ENCODE measurements at regions not wholly inside any gene's neighbourhood (a gene's known extent, or its start where the extent isn't known, plus 50 kb on each side); places are given as distances from the start of the nearest gene placed in this dataset.
A peak's percentile ranks its signal among the peaks of the same experiment; 100 is the strongest.

DNA sequence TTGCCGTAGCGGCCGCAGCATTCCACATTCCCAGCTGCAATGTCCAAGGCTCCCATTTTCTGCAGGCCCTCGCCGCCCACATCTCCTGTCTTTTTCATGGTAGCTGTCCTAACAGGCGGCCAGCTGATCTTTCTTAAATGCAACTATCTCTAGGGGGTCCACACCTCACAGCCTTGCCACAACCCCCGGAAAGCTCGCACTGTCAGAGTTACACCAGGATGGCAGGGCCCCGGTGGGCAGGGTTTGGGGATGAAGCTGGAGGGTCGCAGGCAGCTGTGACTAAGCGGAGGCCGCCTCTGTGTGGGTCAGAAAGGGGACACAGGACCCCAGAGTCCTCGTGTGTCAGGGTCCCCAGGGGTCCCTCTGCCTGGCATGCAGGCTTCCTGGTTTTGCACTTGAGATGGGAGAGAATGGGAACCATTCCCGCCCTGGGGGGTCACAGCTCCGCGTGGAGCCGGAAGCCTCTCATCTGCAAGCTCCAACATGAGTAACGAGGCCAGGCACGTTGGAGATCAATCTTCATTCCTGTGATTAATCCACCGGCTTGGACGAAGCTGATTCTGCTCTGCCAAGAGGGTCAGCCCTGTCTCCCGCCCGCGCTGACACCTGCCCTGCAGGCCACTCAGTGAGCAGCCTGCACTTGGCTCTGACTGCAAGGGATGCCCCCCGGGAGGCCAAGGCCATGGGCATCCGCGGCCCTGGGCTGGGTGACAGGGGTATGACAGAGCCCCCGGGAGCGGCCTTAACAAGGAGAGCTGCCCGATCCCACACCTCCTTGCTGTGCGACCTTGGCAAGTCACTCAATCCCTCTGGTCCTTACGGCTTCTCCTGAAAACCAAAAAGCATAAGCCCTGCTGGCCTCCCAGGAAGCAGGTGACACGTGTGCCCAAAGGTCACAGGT is 97.9 kb downstream of the ADRA2C start:
- ATAC-seq (ENCODE audit: low read depth) = no peak
- Mint-ChIP-seq H3K36me3 (no peaks in the 10 kb centered on the region), H3K4me3 (no peak overlapping the region), H3K4me1 (no peaks in the 10 kb centered on the region), H3K27ac (no peak overlapping the region), H3K27me3 (peaks cover 14% of the 10 kb centered on the region), H3K9me3 (no peaks in the 10 kb centered on the region)
- no peak for DNase-seq (ENCODE audit: low spot score in 2 of 2)

GRCh38 chr4:3864742-3865721 is 98.8 kb downstream of the ADRA2C start:
- H3K27me3 Mint-ChIP-seq = peaks cover 14% of the 10 kb centered on the region
- DNase-seq (ENCODE audit: low spot score in 2 of 2) (no peak), ATAC-seq (ENCODE audit: low read depth) (no peak)
- H3K4me1 Mint-ChIP-seq = no peaks in the 10 kb centered on the region
- H3K36me3 Mint-ChIP-seq = no peaks in the 10 kb centered on the region
- no peak overlapping the region for H3K4me3 Mint-ChIP-seq
- no peaks in the 10 kb centered on the region for H3K9me3 Mint-ChIP-seq
- no peak overlapping the region for H3K27ac Mint-ChIP-seq

DNA sequence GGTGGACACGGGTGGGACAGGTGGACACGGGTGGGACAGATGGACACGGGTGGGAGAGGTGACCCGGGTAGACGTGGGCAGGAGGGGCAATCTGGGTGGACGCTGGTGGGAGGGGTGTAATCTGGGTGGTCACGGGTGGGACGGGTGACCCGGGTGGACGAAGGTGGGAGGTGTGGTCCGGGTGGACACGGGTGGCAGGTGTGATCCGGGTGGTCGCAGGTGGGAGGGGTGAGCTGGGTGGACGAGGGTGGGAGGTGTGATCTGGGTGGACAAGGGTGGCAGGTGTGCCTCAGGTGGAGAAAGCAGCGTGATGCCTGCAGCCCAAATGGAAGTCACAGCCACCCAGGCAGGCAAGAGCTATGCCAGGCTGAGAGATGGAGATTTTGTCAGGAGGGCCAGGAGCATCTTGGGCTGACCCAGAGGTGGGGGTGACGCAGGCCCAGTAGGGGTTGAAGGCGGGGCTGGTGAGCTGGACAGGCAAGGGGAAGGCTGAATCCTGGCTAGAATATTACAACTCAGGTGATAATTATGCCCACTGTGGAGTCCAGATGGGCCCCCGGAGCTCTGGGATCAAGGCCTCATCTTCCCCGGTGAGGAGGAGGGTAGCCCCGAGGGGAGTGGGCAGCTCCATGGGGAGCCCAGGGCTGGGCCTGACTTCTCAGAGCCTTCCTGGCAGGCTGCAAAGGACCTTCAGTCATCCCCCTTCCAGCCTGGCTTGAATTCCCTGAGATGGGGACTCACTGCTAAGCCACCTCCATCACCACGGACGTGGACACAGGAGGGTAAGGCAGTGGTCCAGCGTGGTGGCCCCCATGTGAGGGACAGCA is 100.0 kb downstream of the ADRA2C start:
- Mint-ChIP-seq H3K27me3 (peaks cover 20% of the 10 kb centered on the region), H3K9me3 (no peaks in the 10 kb centered on the region), H3K4me1 (peaks cover 6% of the 10 kb centered on the region), H3K36me3 (peaks cover under 1% of the 10 kb centered on the region), H3K27ac (no peak overlapping the region), H3K4me3 (no peak overlapping the region)
- DNase-seq (ENCODE audit: low spot score in 2 of 2) = no peak
- ATAC-seq (ENCODE audit: low read depth) = no peak

DNA sequence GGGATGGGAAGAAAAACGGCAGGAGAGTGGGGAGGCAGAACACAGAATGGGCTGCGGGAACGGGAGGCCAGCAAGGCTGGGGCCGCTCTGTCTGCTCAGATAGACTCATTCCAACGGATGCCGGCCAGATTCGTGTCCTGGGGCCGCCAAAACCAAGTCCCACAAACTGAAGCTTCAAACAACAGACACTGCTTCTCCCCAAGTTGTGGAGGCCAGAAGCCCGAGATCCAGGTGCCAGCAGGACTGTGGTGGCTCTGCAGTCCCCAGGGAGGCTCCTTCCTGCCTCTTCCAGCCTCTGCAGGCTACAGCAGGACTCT is 100.6 kb downstream of the ADRA2C start:
- DNase-seq (ENCODE audit: low spot score in 2 of 2) (no peak), ATAC-seq (ENCODE audit: low read depth) (no peak)
- H3K9me3 Mint-ChIP-seq = no peaks in the 10 kb centered on the region
- peaks cover 1% of the 10 kb centered on the region for H3K36me3 Mint-ChIP-seq
- H3K4me1 Mint-ChIP-seq = peaks cover 7% of the 10 kb centered on the region
- no peak overlapping the region for H3K27ac Mint-ChIP-seq
- H3K27me3 Mint-ChIP-seq = peaks cover 23% of the 10 kb centered on the region
- H3K4me3 Mint-ChIP-seq = no peak overlapping the region

DNA sequence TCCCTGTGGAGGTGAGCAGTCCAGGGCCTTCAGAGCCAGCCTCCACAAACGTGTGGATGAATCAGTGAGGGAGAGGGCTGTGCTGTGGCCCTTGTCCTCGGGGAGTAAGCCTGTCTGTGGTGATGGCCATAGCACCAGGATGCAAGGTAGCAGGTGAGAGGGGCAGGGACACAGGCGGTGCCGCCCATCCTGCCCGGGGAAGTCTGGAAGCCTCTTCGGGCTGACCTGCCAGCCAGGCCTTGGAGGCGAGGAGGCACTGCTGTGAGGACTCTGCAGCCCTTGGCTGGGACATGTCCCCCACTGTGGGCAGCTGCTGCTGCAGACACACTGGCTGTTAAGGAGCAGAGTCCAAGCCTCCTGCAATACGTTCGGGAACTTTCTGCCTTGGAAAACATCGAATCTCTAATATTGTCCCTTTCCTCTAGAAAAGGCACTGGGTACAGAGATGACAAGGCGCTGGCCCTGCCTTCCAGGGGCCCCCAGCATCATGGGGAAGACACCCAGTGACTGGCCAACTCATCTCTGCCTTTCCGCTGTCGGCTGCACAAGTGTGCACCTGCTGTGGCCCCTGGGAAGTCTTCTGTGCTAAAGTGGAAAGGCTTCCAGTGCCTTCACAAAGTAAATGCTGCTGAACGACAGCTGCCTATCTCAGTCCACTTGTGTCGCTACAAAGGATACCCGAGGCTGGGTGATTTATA is 101.4 kb downstream of the ADRA2C start:
- Mint-ChIP-seq H3K36me3 (peaks cover 1% of the 10 kb centered on the region), H3K4me1 (peaks cover 7% of the 10 kb centered on the region), H3K27ac (no peak overlapping the region), H3K9me3 (no peaks in the 10 kb centered on the region), H3K4me3 (no peak overlapping the region), H3K27me3 (peaks cover 23% of the 10 kb centered on the region)
- DNase-seq (ENCODE audit: low spot score in 2 of 2) (no peak), ATAC-seq (ENCODE audit: low read depth) (no peak)

DNA sequence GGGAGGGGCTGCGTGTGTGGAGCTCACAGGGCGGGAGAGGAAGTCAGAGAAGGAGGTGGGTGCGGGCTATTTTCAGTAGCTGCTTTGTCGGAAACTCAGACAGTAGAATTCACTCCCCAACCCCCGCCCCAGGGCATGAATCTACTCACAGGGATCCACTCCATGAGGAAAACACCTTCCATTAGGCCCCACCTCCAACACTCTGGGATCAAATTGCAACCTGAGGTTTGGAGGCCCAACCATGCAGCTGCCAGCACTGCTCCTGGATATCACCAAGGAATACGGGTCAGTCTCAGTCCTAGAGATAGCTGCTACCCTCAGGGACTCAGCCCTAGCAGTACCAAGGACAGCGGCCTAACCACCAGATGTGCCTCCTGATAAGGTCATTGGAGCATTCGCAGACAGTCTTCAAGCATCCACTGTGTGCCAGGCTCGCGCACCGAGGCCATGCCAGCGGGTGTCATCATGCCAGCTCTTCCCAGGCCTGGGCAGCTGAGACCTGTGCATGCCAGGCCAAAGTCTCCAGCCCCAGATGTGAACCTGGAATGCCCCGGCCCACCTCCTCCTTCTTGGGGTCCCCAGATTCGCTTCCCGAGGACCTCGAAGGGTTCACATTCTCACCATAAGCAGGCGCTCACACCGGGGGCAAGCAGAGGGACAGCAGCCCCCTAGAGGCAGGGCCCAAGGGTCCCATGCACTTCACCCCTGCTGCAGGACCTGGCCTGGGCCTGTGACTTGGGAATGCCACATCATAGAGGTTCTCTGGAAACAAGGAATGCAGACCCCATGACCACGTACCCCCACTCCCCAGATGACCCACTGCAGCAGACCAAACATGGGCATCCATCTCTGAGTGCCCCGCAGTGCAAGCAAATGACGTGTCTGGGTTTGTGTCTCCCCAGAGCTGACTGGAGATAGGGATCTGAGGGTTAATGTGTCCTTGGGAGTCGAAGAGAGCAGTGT is 102.3 kb downstream of the ADRA2C start:
- Mint-ChIP-seq H3K9me3 (no peaks in the 10 kb centered on the region), H3K27ac (no peak overlapping the region), H3K4me1 (peaks cover 7% of the 10 kb centered on the region), H3K36me3 (peaks cover 1% of the 10 kb centered on the region), H3K4me3 (no peak overlapping the region), H3K27me3 (peaks cover 23% of the 10 kb centered on the region)
- ATAC-seq (ENCODE audit: low read depth) = no peak
- DNase-seq (ENCODE audit: low spot score in 2 of 2) = no peak

GRCh38 chr4:3869174-3869572 is 103.0 kb downstream of the ADRA2C start:
- no peak for DNase-seq (ENCODE audit: low spot score in 2 of 2)
- ATAC-seq (ENCODE audit: low read depth) = no peak
- Mint-ChIP-seq H3K4me1 (peaks cover 7% of the 10 kb centered on the region), H3K27ac (no peak overlapping the region), H3K27me3 (peaks cover 23% of the 10 kb centered on the region), H3K36me3 (peaks cover 1% of the 10 kb centered on the region), H3K4me3 (no peak overlapping the region), H3K9me3 (no peaks in the 10 kb centered on the region)

DNA sequence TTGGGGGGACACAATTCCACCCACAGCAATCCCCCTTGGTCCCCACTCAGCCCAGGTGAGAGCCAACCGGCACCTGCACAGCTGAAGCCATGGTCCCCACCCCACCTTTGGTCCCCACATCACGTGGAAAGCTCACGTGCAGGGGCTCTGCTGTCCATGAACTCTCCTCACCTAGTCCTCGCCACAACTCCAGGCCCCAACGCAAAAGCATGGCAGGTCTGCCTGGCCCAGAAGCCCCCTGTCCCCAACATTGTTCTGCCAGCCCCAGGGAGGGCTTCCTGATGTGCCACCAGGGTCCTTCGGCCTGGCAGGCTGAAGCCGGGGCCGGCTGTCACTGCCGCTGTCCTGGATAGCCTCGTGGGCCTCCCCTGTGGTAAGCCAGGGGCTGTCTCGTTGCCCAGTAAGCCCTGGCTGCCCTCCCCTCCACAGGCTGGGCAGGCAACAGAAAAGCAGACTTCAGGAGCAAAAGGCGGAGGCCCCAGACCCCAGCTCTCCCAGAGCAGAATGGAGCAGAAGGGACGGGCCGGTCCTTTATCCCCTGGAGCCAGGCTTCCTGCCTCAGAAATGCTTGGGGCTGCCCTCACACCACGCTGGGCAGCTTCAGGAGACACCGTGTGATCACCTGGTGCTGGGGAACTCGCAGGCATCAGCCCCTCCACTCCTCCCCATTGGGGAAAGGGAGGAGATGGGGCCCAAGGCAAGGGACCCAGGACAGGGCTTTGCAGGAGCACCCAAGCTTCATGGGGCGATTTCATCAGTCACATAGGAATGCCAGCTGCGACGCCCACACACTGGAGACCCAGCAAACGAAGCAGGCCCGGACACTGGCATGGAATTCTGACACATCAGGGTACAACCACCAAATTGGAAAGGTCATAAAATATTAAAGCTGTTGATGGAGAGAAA is 103.7 kb downstream of the ADRA2C start:
- Mint-ChIP-seq H3K27ac (no peak overlapping the region), H3K4me3 (no peak overlapping the region), H3K36me3 (peaks cover 1% of the 10 kb centered on the region), H3K4me1 (peaks cover 7% of the 10 kb centered on the region), H3K9me3 (no peaks in the 10 kb centered on the region), H3K27me3 (peaks cover 26% of the 10 kb centered on the region)
- ATAC-seq (ENCODE audit: low read depth) = no peak
- no peak for DNase-seq (ENCODE audit: low spot score in 2 of 2)

DNA sequence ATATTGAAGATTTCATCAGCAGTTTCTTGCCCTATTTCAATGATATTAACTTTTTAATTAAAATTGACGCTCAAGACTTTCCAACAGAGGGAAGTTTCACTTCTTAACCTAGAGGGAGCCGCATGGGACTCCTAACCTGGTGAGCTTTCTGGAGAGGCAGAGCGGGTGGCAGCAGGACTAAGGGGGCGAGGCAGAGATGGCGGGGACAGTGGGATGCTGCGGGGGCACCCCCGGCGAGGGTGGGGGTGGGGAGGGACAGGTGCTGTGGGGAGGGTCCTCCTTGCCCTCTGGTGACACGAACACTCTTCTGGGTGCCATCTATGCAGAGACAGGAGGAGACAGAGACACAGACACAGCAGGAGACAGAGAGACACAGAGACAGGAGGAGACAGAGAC is 104.4 kb downstream of the ADRA2C start:
- Mint-ChIP-seq H3K4me1 (peaks cover 7% of the 10 kb centered on the region), H3K36me3 (peaks cover 1% of the 10 kb centered on the region), H3K9me3 (no peaks in the 10 kb centered on the region), H3K4me3 (peak overlapping the region; percentile 54), H3K27ac (no peak overlapping the region), H3K27me3 (peaks cover 26% of the 10 kb centered on the region)
- DNase-seq (ENCODE audit: low spot score in 2 of 2) (no peak), ATAC-seq (ENCODE audit: low read depth) (no peak)

DNA sequence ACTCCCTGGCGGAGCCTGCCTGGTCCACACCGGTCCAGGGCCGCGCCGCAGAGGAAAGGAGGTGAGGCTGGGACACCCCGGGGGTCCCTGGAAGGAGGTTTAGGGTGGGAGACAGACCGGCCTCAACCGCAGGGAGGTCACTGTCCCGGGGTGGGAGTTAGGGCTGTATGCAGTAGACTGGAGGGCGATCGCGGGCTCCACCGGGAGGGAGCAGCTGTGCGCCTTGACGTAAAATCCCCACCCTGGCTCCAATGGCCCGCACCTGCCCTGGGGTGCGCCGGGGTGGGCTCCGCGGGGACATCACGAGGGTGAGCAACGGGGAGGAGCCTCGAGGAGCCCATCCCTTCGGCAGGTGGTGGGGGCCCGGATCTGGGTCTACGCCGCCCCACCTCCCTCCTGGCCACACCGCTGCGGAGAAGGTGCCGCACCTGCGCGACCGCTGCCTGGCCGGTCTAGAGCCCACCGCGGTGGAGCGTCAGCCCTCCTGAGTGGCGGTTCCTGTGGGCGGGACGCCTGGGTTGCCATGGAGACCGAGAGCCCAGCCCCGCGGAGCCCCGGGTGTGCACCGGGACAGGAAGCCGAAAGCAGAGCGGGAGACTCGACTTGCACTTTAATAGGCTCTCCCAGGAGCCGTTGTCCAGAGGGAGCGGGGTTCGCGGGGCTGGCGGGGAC is 105.1 kb downstream of the ADRA2C start:
- Mint-ChIP-seq H3K4me3 (peak overlapping the region; percentile 54), H3K27ac (no peak overlapping the region), H3K27me3 (peaks cover 20% of the 10 kb centered on the region), H3K4me1 (peaks cover 7% of the 10 kb centered on the region), H3K9me3 (no peaks in the 10 kb centered on the region), H3K36me3 (peaks cover 1% of the 10 kb centered on the region)
- ATAC-seq (ENCODE audit: low read depth) (peak; percentile 71), DNase-seq (ENCODE audit: low spot score in 2 of 2) (peak in 1 of 2 donors; percentile 34)

Measured in memory B cell (primary cell).